ENCODE measurements at regions not wholly inside any gene's neighbourhood (a gene's known extent, or its start where the extent isn't known, plus 50 kb on each side); places are given as distances from the start of the nearest gene placed in this dataset.

DNA sequence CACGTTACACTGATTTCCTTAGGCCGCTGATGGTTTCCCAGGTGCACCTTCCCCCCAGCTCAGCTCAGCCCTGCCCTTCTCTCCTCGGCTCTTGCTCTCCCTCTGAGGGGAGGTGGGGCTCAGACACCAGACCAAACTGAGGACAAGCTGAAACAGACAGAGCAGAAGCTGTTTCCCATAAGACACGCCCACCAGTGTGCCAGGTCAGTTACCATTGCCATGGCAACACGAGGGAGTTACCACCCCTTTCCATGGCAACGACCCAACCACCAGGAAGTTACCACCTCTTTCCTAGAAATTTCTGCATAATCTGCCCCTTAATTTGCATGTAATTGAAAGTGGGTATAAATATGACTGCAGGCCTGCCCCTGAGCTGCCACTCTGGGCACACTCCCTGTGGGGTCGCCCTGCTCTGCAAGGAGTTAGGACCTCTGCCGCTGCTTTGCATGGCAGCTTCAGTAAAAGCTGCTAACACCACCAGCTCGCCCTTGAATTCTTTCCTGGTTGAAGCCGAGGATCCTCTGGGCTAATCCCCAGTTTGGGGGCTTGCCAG lies 120.9 kb upstream of the SMIM21 start:
- intact Hi-C loops (cut with micrococcal nuclease; ENCODE audit: unreplicated experiment), result no loop called here
- peaks cover 17% of the 10 kb centered on the region for H3K27me3 Mint-ChIP-seq (ENCODE audit: unreplicated experiment)
- H3K9me3 Mint-ChIP-seq (ENCODE audit: low read depth, unreplicated experiment), result peaks cover 13% of the 10 kb centered on the region
- H3K27ac Mint-ChIP-seq (ENCODE audit: unreplicated experiment), result no peak overlapping the region
- no peak overlapping the region for H3K4me3 Mint-ChIP-seq (ENCODE audit: low read depth, unreplicated experiment)
- CTCF ChIA-PET, result no interaction called here
- DNase-seq, result peak; percentile 9
- H3K36me3 Mint-ChIP-seq (ENCODE audit: insufficient read depth, unreplicated experiment), result no peaks in the 10 kb centered on the region
- TF ChIP-seq, protein P1, sequence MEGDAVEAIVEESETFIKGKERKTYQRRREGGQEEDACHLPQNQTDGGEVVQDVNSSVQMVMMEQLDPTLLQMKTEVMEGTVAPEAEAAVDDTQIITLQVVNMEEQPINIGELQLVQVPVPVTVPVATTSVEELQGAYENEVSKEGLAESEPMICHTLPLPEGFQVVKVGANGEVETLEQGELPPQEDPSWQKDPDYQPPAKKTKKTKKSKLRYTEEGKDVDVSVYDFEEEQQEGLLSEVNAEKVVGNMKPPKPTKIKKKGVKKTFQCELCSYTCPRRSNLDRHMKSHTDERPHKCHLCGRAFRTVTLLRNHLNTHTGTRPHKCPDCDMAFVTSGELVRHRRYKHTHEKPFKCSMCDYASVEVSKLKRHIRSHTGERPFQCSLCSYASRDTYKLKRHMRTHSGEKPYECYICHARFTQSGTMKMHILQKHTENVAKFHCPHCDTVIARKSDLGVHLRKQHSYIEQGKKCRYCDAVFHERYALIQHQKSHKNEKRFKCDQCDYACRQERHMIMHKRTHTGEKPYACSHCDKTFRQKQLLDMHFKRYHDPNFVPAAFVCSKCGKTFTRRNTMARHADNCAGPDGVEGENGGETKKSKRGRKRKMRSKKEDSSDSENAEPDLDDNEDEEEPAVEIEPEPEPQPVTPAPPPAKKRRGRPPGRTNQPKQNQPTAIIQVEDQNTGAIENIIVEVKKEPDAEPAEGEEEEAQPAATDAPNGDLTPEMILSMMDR (IDR thresholded peaks at IDR 0.05; ENCODE audit: unreplicated experiment), result no peak
- BruUV-seq (replicated peaks), result no TSS peak
- no peaks in the 10 kb centered on the region for H3K4me1 Mint-ChIP-seq (ENCODE audit: low read depth, unreplicated experiment)

DNA sequence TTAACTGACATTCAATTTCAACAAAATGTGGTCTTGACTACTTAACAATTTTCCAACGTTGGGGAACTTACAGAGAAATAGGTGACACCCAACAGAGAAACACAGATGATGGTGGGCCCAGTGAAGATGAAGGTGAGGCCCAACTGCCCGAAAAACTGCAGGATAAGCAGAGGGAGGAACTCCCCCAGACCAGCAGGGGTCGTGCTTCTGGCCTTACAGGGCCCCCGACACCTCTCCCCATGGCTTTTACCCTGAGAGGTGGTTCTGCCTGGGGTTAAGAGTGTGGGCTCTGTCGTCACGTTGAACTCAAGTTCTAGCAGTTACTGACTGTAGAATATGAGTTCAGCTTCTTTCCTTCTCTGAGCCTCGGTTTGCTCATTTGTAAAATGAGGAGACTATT lies 119.5 kb upstream of the SMIM21 start:
- BruUV-seq (replicated peaks), result no TSS peak
- no peak overlapping the region for H3K4me3 Mint-ChIP-seq (ENCODE audit: low read depth, unreplicated experiment)
- TF ChIP-seq, protein P1 (IDR thresholded peaks at IDR 0.05; ENCODE audit: unreplicated experiment), result no peak
- CTCF ChIA-PET, result no interaction called here
- no peak for DNase-seq
- no peaks in the 10 kb centered on the region for H3K36me3 Mint-ChIP-seq (ENCODE audit: insufficient read depth, unreplicated experiment)
- intact Hi-C loops (cut with micrococcal nuclease; ENCODE audit: unreplicated experiment), result no loop called here
- H3K27me3 Mint-ChIP-seq (ENCODE audit: unreplicated experiment), result peaks cover 17% of the 10 kb centered on the region
- H3K27ac Mint-ChIP-seq (ENCODE audit: unreplicated experiment), result no peak overlapping the region
- H3K4me1 Mint-ChIP-seq (ENCODE audit: low read depth, unreplicated experiment), result no peaks in the 10 kb centered on the region
- peaks cover 17% of the 10 kb centered on the region for H3K9me3 Mint-ChIP-seq (ENCODE audit: low read depth, unreplicated experiment)

DNA sequence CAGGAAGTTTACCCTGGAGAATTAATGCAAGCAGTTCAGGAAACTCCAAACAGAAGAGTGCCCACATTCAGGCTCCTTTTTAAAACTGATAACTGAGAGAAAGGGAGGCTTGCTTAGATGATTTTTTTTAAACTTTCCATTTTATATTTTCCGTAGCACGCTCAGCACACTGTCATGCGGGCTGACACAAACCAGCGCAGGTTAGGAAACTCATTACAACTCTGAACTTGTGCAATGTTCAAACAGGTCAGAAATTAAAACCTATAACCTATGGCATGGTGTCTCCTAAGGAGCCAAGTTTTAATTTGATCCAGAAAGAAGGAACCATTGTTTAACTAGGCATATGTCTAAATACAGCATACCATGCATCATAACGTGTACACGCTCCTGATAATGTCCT lies 117.7 kb upstream of the SMIM21 start:
- Mint-ChIP-seq H3K4me1 (ENCODE audit: low read depth, unreplicated experiment) (no peaks in the 10 kb centered on the region), H3K27ac (ENCODE audit: unreplicated experiment) (no peak overlapping the region), H3K36me3 (ENCODE audit: insufficient read depth, unreplicated experiment) (no peaks in the 10 kb centered on the region), H3K27me3 (ENCODE audit: unreplicated experiment) (peaks cover 12% of the 10 kb centered on the region), H3K9me3 (ENCODE audit: low read depth, unreplicated experiment) (peaks cover 20% of the 10 kb centered on the region), H3K4me3 (ENCODE audit: low read depth, unreplicated experiment) (no peak overlapping the region)
- CTCF ChIA-PET, result no interaction called here
- intact Hi-C loops (cut with micrococcal nuclease; ENCODE audit: unreplicated experiment), result no loop called here
- TF ChIP-seq, protein P1 (IDR thresholded peaks at IDR 0.05; ENCODE audit: unreplicated experiment), result no peak
- no TSS peak for BruUV-seq (replicated peaks)
- no peak for DNase-seq

- Mint-ChIP-seq H3K4me3 (ENCODE audit: low read depth, unreplicated experiment) (no peak overlapping the region), H3K9me3 (ENCODE audit: low read depth, unreplicated experiment) (peaks cover 20% of the 10 kb centered on the region), H3K27ac (ENCODE audit: unreplicated experiment) (no peak overlapping the region), H3K27me3 (ENCODE audit: unreplicated experiment) (peaks cover 5% of the 10 kb centered on the region), H3K36me3 (ENCODE audit: insufficient read depth, unreplicated experiment) (no peaks in the 10 kb centered on the region), H3K4me1 (ENCODE audit: low read depth, unreplicated experiment) (no peaks in the 10 kb centered on the region)
- no TSS peak for BruUV-seq (replicated peaks)
- TF ChIP-seq, protein P1 (IDR thresholded peaks at IDR 0.05; ENCODE audit: unreplicated experiment), result no peak
- intact Hi-C loops (cut with micrococcal nuclease; ENCODE audit: unreplicated experiment), result no loop called here
- DNase-seq, result no peak
- CTCF ChIA-PET, result no interaction called here
Observed at GRCh38 chr18:75544496-75544895, 117.0 kb upstream of the SMIM21 start.

Data from Calu3 (cell line).